GM19324 (cell line): ENCODE measurements at regions not wholly inside any gene's neighbourhood (a gene's known extent, or its start where the extent isn't known, plus 50 kb on each side); places are given as distances from the start of the nearest gene placed in this dataset.
"Not testable (repeated sequence)": the region's sequence is repeated elsewhere in the genome, so short reads cannot be mapped to it uniquely, and the experiment has no call there.

Experiments
- ATAC-seq: cut with Tn5 transposase; IDR thresholded peaks from one replicate; pipeline ENCODE4 v1.9.1; 2021; ENCODE audit warnings: mild to moderate bottlenecking, moderate library complexity; ENCODE audit not compliant: unreplicated experiment, low FRiP score

DNA sequence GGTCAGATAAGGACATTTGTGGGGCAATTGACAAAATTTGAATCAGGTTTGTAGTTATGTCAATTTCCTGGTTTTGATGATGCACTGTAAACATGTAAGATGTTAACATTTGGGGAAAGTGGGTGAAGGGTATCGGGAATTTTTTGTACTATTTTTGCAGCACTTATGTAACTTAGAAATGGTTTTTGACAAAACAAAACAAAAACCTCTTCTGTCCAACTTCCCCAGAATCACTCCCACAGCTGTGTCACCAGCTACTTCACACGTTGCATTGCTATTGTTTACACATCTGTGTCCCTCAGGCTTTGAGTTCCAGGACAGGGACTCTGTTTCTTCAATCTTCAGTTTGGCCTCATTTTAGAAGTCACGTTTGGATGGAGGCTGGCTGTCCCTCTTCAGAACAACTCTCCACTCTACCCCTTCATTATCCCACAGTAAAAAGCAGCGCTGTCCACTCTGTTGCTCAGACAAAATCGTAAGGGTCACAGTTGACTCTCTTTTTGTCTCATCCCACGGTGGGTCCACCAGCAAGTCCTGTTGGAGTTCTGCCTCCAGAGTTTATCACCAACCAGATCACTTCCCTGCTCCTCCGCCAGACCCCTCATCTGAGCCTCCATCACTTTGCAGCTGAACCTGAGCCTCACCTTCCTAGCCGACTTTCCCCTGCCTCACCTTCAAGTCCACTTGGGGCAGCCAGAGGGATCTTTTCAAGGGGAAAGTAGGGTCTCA lies 63.2 kb downstream of the NENF start:
- no peak for ATAC-seq

DNA sequence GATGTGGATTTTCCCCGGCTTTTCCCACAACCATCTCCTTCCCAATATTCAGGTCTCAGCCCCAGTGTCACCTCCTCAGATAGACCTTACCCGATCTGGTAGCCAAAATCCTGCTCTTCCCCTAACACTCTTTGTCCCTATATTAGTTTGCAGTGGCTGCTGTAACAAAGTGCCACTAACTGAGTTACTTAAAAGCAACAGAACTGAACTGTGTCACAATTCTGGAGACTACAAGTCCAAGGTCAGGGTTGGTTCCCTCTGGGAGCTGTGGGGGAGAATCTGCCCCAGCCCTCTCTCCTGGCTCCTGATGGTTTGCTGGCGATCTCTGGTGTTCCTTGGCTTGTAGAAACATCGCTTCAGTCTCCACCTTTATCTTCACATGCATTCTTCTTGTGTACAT lies 64.0 kb downstream of the NENF start:
- ATAC-seq = no peak

DNA sequence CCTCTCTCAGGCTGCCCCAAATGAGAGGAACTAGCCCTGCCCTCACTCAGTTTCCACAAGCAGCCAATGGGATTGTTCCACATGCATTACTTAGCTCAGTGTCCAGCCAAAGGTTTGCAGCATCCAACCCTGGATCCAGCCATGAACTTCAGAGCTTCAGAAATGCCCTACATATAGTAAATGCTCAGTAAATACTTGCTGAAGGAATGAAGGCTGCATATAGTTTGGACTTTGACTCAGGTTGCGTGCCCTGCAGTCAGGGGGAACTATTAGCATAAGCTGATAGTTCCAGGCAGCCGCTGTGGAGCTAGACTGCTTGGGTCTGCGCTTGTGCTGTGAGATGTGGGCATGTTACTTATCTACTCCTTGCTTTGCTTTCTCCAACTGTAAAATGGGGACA lies 64.8 kb downstream of the NENF start:
- no peak for ATAC-seq

DNA sequence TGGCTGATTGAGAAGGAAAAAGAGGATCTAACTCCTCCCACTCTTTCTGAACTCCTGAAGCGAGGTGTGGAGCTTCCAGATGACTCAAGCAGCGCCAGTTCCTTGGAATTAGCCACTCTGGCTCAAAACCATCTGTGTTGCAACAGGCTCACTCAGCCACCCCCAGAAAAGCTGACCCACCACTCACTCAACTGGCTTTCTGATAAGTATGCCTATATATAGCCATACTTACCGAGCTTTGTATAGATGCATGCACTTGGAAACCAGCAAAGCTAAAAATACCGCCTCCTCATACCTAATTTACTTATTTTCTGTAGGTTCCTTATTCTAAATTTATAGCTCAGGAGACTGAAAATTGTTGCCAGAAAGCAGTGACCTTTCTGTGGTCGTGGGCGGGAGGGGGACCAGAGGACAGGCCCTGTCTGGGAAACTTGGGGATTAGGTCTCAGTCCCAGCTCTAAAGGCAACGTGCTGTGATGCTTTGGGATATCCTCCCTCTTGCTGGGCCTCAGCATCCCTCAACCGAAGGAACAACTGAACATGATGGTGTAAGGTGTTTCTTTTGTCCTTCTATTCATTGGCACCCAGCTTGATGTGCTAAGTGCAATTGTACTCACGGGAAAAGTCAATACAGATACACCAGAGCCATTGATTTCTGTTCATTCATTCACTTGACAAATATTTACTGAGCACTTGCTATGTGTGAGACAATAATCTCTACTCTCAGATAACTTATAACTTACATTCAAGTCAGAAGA lies 65.7 kb downstream of the NENF start:
- ATAC-seq = no peak

DNA sequence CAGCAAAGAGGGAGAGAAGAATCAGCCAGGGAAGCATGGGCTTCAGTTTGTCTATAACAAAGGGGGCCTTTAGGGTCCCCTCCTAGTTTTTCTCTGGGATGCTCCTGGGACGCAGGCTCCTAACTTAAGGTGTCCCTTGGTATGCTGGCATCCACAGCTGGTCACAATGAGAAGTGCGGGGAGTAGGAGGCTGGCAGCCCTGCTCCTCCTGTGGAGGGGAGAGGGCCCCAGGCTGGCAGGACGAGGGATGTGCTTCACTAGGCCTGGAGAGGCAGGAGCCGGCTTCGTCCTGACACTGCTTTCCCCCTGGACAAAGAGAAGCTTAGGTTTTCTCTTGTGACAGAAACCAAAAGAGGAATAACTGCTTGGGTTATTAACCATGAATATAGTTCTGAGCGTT lies 67.6 kb downstream of the NENF start:
- ATAC-seq = no peak

DNA sequence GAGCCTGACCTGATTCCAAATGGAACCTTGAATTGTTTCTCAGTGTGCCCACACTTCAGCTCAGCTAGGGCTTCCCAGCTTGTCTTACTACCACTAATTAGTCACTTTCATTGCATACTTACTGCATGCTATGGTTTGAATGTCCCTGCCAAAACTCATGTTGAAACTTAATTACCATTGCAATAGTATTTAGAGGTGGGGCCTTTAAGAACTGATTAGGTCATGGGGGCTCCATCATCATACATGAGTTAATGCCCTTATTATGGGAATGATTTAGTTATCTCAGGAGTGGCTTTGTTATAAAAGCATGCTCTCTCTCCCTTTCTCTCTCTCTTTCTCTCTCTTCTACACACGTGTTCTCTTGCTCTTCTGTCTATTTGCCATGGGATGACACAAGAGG lies 68.3 kb downstream of the NENF start:
- ATAC-seq = no peak

DNA sequence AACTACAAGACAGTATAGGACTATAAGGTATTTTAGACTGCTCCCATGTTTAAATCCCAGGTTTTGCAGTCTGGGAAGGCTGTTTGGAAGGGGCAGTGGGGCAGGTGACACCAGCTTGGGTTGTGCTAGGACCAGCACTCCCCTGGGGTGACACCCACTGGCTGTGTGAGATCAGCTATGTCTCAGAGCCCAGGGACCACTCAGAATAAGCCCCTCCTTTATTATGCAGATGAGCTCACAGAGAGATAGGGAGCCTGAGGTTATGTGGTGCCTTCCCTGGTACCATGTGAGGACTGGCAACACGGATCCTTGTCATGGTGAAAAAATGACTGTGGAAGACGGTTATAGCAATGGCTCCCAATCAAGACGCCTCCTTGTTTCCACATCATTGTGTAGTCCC lies 71.0 kb downstream of the NENF start:
- ATAC-seq = no peak

DNA sequence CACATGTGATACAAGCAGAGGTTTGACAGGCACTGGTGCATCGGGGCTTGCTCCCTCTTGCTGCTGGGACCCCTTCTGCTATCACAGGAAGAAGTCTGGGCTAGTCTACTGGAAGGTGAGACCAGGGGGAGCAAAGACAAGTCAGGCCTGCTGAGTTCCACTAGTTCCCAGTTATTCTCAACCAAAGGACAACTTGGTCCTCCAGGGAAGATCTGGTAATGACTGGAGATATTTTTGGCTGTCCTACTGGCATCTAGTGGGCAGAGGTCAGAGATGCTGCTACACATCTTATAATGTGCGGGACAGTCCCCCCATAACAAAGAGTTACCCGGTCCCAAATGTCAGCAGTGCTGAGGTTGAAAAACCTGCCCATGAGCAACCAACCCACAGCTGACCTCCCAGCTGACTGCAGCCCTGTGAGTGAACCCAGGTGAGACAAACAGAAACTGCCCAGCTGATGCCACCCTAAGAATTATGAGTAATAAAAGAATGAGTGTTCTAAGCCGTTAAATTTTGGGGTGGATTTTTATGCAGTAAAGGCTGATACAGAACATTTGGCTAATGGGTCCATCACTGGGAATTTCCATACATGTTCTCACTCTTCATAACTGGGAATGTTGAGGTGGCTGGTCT lies 71.6 kb downstream of the NENF start:
- ATAC-seq = no peak

DNA sequence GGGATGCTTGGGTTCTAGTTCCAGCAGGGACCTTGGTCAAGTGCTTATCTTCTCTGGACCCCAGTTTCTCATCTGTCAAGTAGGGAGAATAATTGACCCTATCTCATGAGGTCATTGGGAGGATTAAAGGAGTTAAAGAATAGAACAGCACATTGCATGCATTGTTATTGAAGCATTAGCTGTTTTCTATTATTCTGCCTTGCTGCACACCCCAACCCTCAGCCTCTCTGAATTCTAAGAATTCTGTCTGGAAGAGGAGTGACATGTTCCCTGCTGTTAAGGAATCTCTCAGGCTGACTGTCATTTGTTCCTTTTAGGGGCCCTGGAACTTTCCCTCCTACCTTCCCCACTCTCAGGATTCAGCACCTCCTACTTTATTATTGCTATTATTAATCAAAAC lies 73.9 kb downstream of the NENF start:
- no peak for ATAC-seq

DNA sequence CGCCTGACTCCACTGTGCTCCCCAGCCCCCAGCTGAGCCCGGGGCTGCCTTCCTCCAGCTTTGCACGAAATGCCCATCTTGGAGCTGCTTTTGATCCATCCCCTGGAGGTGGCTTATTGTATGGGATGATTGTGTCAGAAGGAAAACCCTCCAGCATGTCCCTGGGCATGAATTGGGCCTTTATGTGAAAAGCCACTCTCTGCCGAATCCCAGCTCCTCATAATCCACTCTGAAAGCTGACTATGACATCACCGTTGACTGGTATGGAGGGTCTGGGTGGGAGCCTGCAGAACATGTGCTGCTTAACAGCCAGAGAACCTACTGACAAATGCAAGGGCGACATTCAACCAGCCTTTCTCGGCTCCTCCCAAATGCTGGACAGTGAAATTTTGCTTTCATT lies 74.6 kb downstream of the NENF start:
- no peak for ATAC-seq

DNA sequence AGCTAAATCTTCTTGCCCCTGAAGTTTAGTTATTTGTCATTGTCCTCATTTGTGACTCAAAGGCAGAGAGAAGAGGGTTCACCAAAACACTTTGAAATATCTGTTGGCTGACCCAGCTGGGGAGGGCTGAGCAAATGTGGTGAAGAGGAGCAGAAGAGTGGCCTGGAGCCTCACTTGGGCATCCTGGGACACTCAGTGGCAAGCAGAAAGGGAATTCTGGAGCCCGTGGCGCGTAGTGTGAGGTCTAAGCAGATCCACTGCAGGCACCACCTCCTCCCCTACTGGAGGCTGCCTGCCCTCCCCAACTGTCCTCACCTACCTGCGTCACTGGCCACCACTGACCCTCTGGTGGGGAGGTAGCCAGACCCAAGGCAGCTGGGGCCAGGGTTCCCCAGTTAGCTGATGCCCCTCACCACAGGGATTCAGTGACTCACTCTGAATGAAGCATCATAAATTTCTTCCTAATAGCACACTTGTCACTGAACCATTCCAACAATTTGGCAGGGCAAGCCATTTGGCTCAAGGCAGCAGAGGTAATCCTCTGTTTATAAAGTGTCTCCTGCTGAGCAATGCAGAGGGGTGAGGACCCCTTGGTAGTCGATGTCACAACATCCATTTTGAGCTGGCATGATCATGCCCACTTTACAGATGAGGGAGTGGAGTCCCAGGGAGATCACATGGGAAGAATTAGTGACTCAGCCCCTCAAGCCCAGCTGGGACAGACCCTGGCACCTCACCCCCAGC lies 80.3 kb downstream of the NENF start:
- no peak for ATAC-seq

DNA sequence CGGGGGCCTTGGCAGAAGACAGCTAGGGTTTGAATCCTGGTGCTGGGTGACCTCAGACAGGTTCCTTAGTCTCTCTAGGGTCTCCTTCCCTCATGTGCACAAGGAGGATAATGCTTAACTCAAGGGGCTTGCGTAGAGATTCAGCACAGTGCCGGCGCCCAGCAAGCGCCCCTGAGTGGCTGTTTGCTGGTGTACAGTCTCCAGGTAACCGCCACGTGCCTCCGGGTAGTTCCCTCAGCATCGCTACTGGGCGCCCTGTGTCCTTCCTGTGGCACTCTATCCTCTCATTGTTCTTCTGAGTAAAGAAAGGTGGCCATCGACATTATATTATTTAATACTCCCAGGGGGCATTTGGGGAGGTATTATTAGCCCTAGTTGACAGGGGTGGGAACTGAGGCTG lies 80.9 kb downstream of the NENF start:
- ATAC-seq = no peak

DNA sequence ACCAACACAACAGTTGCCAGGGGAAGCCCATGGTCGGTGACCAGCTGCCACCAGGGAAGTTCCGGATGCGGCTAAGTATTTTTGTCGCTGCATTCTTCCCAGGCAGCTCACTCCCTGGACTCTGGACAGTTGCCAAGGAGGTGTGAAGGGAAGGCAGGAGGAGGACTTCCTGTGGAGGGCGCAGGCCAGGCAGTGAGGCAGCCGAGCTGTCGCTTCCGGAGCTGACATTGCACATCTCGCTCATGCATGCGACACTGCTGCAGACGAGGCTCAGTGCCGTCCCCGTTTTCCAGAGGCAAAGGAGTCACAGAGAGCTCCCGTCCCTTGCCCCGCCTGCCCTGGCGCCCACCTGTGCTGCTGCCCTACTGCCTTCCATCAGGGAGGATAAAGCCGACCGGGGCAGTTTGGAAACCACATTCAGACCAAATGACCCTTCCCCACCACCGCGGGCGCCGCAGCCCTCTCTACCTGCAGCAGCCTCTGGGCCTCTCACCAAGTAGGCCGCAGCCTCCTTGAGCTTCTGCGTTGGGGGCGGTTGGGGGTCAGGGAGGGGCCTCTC lies 81.4 kb downstream of the NENF start:
- no peak for ATAC-seq

DNA sequence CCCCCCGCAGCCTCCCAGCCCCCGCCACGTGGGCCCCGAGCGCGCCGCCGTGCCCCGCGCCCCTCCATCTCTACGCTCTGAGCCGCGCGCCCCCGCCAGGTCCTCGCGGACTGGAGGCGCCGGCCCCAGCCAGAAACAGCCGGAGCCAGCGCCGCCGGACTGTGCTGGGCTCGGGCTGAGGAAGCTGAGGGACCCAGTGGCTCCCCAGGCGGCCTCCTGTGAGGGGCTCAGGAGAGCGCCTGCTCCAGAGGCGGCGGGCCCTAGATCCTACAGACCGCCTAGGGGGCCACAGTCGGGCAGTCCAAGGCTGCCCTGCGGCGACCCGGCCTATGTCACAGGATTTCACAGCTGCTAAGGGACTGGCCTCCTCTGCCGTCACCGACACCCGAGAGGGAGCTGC lies 82.1 kb downstream of the NENF start:
- no peak for ATAC-seq

DNA sequence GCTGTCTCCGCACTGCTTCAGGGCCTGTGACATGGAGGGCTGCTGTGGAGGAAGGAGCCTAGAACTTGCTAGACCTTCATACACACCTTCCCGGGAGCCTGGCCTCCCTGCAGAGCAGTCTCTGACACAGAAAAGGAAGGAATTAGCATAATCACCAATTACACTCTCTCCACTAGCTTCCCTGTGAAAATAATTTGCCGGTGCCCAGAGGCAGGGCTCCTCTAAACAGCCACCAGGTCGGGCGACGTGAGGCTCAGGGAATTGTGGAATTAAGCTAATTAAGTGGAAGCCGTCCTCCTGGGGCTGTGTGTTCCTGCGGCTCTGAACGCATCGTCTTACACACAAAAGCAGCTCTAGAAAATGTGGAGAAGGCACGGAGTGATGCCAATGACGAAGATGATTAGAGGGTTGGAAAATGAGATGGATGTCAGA lies 82.6 kb downstream of the NENF start:
- ATAC-seq = no peak

DNA sequence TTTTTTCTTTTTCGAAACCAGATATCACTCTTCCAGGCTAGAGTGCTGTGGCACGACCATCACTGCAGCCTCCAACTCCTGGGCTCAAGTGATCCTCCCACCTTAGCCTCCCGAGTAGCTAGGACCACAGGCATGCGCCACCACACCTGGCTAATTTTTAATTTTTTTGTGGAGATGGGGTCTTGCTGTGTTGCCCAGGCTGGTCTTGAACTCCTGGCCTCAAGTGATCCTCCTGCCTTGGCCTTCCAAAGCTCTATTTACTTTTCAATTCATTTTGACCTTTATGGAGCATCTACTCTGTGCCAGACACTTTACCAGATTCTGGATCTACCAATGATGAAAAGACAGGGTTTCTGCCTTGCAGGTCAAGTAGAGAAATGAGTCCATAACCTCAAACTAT lies 83.3 kb downstream of the NENF start:
- ATAC-seq = not testable (repeated sequence)

DNA sequence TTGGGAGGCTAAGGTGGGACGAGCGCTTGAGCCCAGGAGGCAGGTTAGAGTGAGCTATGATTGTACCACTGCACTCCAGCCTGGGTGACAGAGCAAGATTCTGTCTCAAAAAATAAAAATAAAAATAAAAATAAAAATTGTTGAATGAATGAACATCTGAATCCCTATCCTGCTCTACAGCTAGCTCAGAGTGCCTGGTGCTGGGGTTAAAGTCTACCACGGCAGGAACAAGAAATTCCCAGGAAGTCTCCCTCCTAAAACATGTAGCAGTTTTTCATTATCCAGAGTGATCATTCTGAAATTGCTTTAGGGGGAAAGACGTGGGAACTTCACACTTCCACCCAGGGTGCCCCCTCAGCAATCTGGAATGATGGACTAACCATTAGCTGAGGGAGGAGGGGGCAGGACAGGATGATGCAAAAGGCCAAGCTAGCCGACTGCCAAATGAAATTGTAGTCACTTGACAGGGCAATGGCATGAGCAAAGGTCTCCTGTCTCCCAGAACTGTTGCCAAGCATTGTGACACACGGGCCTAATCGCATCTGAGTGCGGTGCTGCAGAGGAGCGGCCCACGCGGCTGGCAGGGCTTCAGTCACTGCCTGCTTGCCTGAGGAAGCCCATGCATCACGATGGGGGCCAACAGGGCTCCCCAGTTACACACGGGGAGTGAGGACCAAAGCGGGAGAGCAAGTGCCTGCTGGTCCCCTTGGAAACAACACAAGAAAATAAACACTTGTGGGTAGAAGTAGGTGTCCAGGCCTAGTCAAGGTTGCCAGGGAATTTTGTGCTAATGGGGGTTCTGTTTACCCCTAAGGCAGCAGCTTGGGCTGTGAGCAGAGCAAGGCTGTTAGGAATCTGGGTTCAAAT lies 85.7 kb downstream of the NENF start:
- ATAC-seq = no peak

DNA sequence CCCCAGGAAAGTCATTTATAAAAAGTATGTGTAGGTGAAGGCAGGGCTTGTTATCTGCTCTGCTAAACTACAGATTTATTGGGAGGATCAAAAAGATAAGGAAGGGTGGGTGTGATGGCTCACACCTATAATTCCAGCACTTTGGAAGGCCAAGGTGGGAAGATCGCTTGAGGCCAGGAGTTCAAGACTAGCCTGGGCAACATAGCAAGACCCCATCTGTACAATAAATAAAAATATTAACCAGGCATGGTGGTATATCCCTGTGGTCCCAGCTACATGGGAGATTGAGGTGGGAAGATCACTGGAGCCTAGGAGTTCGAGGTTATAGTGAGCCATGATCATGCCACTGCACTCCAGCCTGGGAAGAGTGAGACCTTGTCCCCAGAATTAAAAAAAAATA lies 86.4 kb downstream of the NENF start:
- no peak for ATAC-seq

DNA sequence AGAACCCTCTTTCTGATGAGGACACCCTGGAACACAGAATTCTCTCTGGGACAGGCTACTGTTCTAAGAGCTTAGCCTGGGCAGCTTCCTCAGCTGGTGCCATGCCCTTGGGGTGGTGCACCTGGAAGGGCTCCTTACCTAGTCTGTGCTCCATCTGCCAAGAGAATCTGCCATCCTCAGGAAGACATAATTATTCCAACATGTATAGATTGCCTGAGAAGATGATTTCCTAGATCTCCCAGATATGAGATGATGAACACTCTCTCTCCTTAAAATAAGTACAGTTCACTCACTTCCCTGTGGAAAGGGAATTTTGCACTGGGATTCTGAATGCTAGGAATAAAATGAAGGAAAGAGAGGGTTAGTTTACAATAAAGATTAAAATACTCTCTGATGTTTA lies 87.6 kb downstream of the NENF start:
- no peak for ATAC-seq

DNA sequence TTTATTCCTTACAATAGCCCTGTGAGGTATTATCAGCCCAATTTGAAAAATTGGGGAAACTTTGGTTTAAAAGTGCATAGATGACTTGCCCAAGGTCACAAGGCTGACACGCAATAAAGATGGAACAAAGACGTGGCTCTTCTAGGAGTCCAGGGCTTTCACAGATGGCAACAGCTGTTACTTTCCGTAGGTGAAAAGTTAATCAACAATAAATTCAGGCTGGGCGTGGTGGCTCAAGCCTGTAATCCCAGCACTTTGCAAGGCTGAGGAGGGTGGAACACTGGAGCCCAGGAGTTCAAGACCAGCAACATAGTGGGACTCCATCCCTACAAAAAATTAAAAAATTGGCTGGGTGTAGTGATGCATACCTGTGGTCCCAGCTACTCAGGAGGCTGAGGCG lies 87.8 kb upstream of the ATF3 start:
- no peak for ATAC-seq
